RWPE1 (cell line): ENCODE measurements at regions not wholly inside any gene's neighbourhood (a gene's known extent, or its start where the extent isn't known, plus 50 kb on each side); places are given as distances from the start of the nearest gene placed in this dataset.

Experiments used
- CTCF ChIA-PET: fragments of 350-600 bp; sonication (Branson Sonifier 250); formaldehyde crosslinking; extraction: SDS; loops from one replicate; lab custom pipeline; 2021; lab: Yijun Ruan, JAX
- POLR2A ChIA-PET: fragments of 400-600 bp; formaldehyde crosslinking; extraction: SDS; loops from one replicate; lab custom pipeline; 2020; ENCODE audit warnings: antibody characterized with exemption; ENCODE audit not compliant: low non-redundant PET; lab: Yijun Ruan, JAX
- DNase-seq: peaks from one replicate; pipeline ENCODE4 v3.0.0; 2012; ENCODE audit warnings: low spot score
- H3K27ac ChIP-seq: fragments of 450-650 bp; 2 replicates; pipeline ENCODE4 v1.5.1; 2017
- CTCF ChIP-seq: fragments of 450-650 bp; conservative IDR thresholded peaks from 2 replicates; pipeline ENCODE4 v1.5.1; 2017; ENCODE audit warnings: low read depth, mild to moderate bottlenecking

- no peak for TF ChIP-seq CTCF
- peak; percentile 60 for DNase-seq
- ChIA-PET CTCF (interaction anchor here (0.6 kb wide), 3 partner anchors 30 to 671 kb away, joined by 3 to 4 read pairs (median 3); no protein-coding TSS in a partner anchor), POLR2A (no interaction called here)
- H3K27ac ChIP-seq = peak overlapping the region; percentile 69
Measured at GRCh38 chr2:226118471-226119429, 680.9 kb downstream of the IRS1 start.

GRCh38 chr2:226117510-226118065 is 682.0 kb downstream of the IRS1 start:
- DNase-seq = no peak

GRCh38 chr2:226116346-226116745 is 683.3 kb downstream of the IRS1 start:
- TF ChIP-seq CTCF = no peak
- POLR2A ChIA-PET = no interaction called here
- CTCF ChIA-PET = interaction anchor here (0.6 kb wide), 1 partner anchor 862 kb away, joined by 3 read pairs; no protein-coding TSS in a partner anchor
- no peak overlapping the region for H3K27ac ChIP-seq
- DNase-seq = no peak

More at GRCh38 chr2:226117510-226118065, 682.0 kb downstream of the IRS1 start:
- TF ChIP-seq CTCF = no peak
- ChIA-PET POLR2A (no interaction called here), CTCF (interaction anchor here (0.6 to 1.0 kb wide), 4 partner anchors 13 to 290 kb away, joined by 3 to 4 read pairs (median 3); no protein-coding TSS in a partner anchor)
- H3K27ac ChIP-seq = no peak overlapping the region

GRCh38 chr2:226115832-226116200 is 683.8 kb downstream of the IRS1 start:
- ChIA-PET POLR2A (no interaction called here), CTCF (interaction anchor here (0.7 kb wide), 1 partner anchor 1213 kb away, joined by 4 read pairs; no protein-coding TSS in a partner anchor)
- no peak overlapping the region for H3K27ac ChIP-seq
- no peak for DNase-seq
- no peak for TF ChIP-seq CTCF

GRCh38 chr2:226115102-226115831 is 684.4 kb downstream of the IRS1 start:
- peak; percentile 92 for DNase-seq
- CTCF ChIA-PET = interaction anchor here (0.7 kb wide), 1 partner anchor 1213 kb away, joined by 4 read pairs; no protein-coding TSS in a partner anchor
- no peak overlapping the region for H3K27ac ChIP-seq
- POLR2A ChIA-PET = no interaction called here
- no peak for TF ChIP-seq CTCF

GRCh38 chr2:226114436-226114835 is 685.2 kb downstream of the IRS1 start:
- DNase-seq = no peak
- ChIA-PET POLR2A (no interaction called here), CTCF (no interaction called here)
- TF ChIP-seq CTCF = no peak
- H3K27ac ChIP-seq = peak overlapping the region; percentile 81
